Calu3 (cell line): ENCODE measurements at regions not wholly inside any gene's neighbourhood (a gene's known extent, or its start where the extent isn't known, plus 50 kb on each side); places are given as distances from the start of the nearest gene placed in this dataset.
A peak's percentile ranks its signal among the peaks of the same experiment; 100 is the strongest.

ENCODE experiments used
- BruUV-seq: library from RNA; stranded (reverse); fragments of 400-500 nt; replicated peaks from 2 replicates; lab custom pipeline; 2021; lab: Mats Ljungman, UMichigan
- CTCF ChIA-PET: fragments of 300-600 bp; sonication (Branson Sonifier 250); formaldehyde crosslinking; loops from one replicate; lab custom pipeline; 2022; ENCODE audit warnings: antibody characterized with exemption; lab: Charles Lee
- DNase-seq: peaks from one replicate; pipeline ENCODE4 v3.0.0; 2022
- H3K27ac Mint-ChIP-seq: one replicate; pipeline ENCODE4 v1.8.0; 2022; ENCODE audit warnings: mixed read lengths; ENCODE audit not compliant: unreplicated experiment
- H3K27me3 Mint-ChIP-seq: one replicate; pipeline ENCODE4 v1.8.0; 2022; ENCODE audit warnings: mixed read lengths; ENCODE audit not compliant: unreplicated experiment
- H3K36me3 Mint-ChIP-seq: one replicate; pipeline ENCODE4 v1.8.0; 2022; ENCODE audit warnings: mild to moderate bottlenecking, moderate library complexity, mixed read lengths; ENCODE audit not compliant: insufficient read depth, unreplicated experiment
- H3K4me1 Mint-ChIP-seq: one replicate; pipeline ENCODE4 v1.8.0; 2022; ENCODE audit warnings: mild to moderate bottlenecking, low read depth, mixed read lengths; ENCODE audit not compliant: unreplicated experiment
- H3K4me3 Mint-ChIP-seq: one replicate; pipeline ENCODE4 v1.8.0; 2022; ENCODE audit warnings: mild to moderate bottlenecking, low read depth, moderate library complexity, mixed read lengths; ENCODE audit not compliant: unreplicated experiment
- H3K9me3 Mint-ChIP-seq: one replicate; pipeline ENCODE4 v1.8.0; 2022; ENCODE audit warnings: low read depth, mixed read lengths; ENCODE audit not compliant: unreplicated experiment
- intact Hi-C: fragments of 100-400 bp; cut with micrococcal nuclease; formaldehyde crosslinking; loops from one replicate; pipeline ENCODE4 v1.10.0; 2022; ENCODE audit not compliant: unreplicated experiment
- TF ChIP-seq, protein P1 (sequence below): fragments of 200-600 bp; IDR thresholded peaks from one replicate; pipeline ENCODE4 v1.8.0; 2022; ENCODE audit warnings: antibody characterized with exemption; ENCODE audit not compliant: unreplicated experiment

DNA sequence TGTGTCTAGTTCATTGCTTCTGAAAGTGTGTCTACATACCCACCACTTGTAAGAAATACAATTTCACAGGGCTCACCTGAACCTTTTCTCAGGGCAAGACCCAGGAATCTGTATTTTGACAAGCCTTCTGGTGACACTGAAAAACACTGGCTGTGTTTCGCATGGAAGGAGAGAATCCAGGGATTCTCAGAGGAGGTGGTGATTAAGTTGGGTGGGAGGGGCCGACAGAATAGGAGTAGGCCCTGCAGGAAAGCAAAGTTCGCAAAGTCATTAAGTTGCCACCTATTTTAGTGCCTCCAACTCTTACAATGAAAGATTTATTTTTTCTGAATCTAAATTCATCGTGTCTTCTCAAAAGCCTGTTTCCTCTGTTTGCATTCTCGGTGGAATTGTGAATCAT is 186.8 kb downstream of the FAT3 start:
- no peaks in the 10 kb centered on the region for H3K27me3 Mint-ChIP-seq
- no peak for DNase-seq
- no peak overlapping the region for H3K27ac Mint-ChIP-seq
- H3K4me1 Mint-ChIP-seq = peaks cover 9% of the 10 kb centered on the region
- no peaks in the 10 kb centered on the region for H3K9me3 Mint-ChIP-seq
- CTCF ChIA-PET = no interaction called here
- H3K4me3 Mint-ChIP-seq = no peak overlapping the region
- intact Hi-C loops = no loop called here
- TF ChIP-seq, protein P1, sequence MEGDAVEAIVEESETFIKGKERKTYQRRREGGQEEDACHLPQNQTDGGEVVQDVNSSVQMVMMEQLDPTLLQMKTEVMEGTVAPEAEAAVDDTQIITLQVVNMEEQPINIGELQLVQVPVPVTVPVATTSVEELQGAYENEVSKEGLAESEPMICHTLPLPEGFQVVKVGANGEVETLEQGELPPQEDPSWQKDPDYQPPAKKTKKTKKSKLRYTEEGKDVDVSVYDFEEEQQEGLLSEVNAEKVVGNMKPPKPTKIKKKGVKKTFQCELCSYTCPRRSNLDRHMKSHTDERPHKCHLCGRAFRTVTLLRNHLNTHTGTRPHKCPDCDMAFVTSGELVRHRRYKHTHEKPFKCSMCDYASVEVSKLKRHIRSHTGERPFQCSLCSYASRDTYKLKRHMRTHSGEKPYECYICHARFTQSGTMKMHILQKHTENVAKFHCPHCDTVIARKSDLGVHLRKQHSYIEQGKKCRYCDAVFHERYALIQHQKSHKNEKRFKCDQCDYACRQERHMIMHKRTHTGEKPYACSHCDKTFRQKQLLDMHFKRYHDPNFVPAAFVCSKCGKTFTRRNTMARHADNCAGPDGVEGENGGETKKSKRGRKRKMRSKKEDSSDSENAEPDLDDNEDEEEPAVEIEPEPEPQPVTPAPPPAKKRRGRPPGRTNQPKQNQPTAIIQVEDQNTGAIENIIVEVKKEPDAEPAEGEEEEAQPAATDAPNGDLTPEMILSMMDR = no peak
- BruUV-seq = no TSS peak
- H3K36me3 Mint-ChIP-seq = no peaks in the 10 kb centered on the region

DNA sequence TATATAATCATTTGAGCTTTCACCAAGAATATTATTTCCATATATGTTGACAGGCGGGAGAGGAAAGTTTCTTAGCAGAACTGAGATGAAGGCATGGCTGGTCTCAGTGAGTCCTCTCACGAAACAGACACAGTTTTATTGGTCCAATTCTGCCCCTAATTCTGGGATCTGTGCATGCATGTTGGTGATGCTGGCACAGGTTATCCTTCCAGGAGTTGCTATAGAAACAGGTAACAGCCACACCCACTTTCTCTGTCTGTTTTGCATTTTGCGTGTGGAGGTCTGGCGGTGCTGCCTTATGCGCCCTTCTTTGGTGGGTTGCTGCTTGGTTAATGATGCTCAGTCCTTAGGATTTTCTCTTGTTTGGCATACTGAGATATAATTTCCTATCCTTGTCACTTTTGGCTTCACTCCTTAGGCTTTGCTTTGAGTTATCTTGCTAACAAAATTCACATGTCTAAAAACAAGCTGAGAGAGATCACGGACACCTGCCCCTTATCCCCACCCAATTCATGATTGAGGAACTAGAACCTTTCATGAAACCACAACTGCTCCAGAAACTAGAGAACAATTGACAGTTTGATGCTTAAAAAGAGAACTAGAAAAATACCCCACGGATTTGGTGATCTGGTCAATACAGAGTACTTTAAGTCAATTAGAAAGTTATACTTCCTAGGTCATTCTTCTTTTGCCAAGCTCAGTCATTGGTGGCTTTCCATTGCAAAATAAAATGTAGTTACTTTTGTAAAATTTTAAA is 189.3 kb downstream of the FAT3 start:
- no peak overlapping the region for H3K4me3 Mint-ChIP-seq
- H3K27me3 Mint-ChIP-seq = no peaks in the 10 kb centered on the region
- no peaks in the 10 kb centered on the region for H3K36me3 Mint-ChIP-seq
- H3K4me1 Mint-ChIP-seq = peaks cover 26% of the 10 kb centered on the region
- no peak for DNase-seq
- CTCF ChIA-PET = no interaction called here
- no peak overlapping the region for H3K27ac Mint-ChIP-seq
- TF ChIP-seq, protein P1 = no peak
- H3K9me3 Mint-ChIP-seq = no peaks in the 10 kb centered on the region
- intact Hi-C loops = no loop called here
- no TSS peak for BruUV-seq

DNA sequence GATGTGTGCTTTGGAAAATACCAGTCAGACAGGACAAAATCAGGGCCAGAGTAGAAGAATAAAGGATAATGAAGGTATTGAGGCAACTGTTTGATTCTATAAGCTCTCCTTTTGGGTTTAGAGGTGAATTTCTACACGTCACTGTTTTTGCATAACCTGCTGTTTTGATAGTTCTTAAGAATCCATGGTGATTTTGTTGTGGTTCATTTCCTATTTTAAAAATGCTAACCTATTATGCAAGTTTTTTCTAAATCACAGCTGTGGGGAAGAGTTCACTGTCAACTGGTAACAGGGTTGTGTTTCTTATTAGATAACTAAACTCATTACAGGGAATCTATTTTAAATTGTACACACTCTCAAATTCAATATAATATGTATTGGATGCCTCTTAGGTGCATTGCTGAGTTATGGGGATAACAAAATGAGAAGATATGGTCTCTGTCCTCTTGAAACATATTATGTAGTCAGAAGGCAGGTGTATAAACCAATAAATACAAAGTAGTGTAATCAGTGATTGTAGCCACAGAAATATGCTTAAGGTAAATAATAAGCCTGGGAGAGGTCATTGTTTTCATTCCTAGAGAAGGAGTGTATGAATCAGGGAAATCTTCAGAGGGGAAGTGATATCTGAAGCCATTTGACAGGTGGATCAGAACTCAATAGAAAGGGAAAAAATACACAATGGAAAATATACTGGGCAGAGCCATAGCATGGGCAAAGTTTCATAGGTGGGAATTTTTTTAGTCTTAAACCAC is 192.5 kb downstream of the FAT3 start:
- Mint-ChIP-seq H3K27ac (peak overlapping the region; percentile 72), H3K36me3 (no peaks in the 10 kb centered on the region), H3K27me3 (no peaks in the 10 kb centered on the region), H3K4me3 (no peak overlapping the region), H3K9me3 (no peaks in the 10 kb centered on the region), H3K4me1 (peaks cover 18% of the 10 kb centered on the region)
- intact Hi-C loops = no loop called here
- no peak for DNase-seq
- TF ChIP-seq, protein P1 = no peak
- CTCF ChIA-PET = no interaction called here
- no TSS peak for BruUV-seq

DNA sequence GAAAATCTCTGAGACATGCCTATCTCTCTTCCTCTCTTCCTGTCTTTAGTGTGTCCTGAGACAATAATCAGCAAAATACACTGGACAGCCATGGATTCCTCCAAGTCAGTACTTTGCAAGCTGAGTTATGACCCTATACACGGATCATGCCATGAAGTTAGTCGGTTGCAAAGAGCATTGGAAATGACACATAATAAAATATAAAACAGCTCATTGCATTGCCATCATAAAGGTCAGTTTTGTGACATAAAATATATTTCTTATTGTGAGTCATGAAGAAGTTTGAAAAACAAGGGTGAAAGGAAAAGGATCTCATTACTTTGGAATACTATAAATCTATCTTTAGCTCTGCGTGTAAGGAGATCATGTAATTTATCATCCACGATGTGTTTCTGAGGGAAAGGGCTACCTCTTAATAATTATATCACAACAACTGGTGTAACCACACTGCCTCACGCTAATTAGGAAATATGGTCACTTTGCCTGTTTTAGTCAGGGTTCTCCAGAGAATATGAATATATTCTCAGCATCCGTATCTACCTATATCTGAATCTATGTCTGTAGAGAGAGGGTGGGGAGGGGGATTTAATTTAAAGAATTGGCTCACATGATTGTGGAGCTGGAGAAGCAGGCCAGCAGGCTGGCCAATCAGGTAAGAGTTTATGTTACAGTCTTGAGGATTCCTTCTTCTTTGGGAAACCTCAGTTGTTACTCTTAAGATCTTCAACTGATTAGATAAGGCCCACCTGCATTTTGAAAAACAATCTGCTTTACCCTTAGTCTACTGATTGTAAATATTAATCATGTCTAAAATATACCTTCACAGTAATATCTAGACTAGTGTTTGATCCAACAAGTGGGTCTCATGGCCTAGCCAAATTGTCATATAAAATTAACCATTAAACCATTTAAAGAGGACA is 198.8 kb downstream of the FAT3 start:
- DNase-seq = no peak
- no peak overlapping the region for H3K27ac Mint-ChIP-seq
- no peaks in the 10 kb centered on the region for H3K36me3 Mint-ChIP-seq
- H3K9me3 Mint-ChIP-seq = no peaks in the 10 kb centered on the region
- no peaks in the 10 kb centered on the region for H3K4me1 Mint-ChIP-seq
- no peaks in the 10 kb centered on the region for H3K27me3 Mint-ChIP-seq
- CTCF ChIA-PET = no interaction called here
- BruUV-seq = no TSS peak
- TF ChIP-seq, protein P1 = no peak
- no peak overlapping the region for H3K4me3 Mint-ChIP-seq
- intact Hi-C loops = no loop called here
